ENCODE measurements at regions not wholly inside any gene's neighbourhood (a gene's known extent, or its start where the extent isn't known, plus 50 kb on each side); places are given as distances from the start of the nearest gene placed in this dataset.

DNA sequence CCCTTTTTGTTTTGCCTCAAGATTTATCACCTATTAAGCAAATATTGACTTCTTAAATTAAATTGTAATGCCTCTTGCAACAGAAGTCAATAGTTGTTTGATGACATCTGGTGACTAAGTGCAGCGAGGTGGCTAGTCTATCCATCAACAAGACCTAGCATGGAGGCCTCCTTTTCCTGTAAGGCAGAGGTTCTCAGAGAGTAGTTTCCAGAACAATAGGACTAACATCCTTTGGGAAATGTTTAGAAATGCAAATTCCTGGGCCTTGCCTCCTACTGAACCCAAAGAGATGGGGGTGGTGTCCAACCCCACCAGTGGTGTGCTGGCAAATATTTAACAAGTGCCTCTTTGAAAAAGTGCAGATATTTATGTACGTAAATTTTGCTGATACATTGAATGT is 143.7 kb downstream of the SCP2D1 start:
- Histone ChIP-seq H3K36me3 (ENCODE audit: control insufficient read depth, insufficient read depth, low read length) (no peaks in the 10 kb centered on the region), H3K9me3 (ENCODE audit: control insufficient read depth, insufficient read depth, low read length) (no peaks in the 10 kb centered on the region), H3K4me3 (ENCODE audit: low read depth, low read length) (no peak overlapping the region), H3K4me1 (ENCODE audit: control insufficient read depth, insufficient read depth, low read length) (peaks cover 17% of the 10 kb centered on the region), H3K9ac (ENCODE audit: low read depth, low read length) (no peak overlapping the region), H3K27ac (ENCODE audit: low read depth, low read length) (peak overlapping the region; percentile 28), H3K27me3 (ENCODE audit: control insufficient read depth, insufficient read depth, low read length) (no peaks in the 10 kb centered on the region)

DNA sequence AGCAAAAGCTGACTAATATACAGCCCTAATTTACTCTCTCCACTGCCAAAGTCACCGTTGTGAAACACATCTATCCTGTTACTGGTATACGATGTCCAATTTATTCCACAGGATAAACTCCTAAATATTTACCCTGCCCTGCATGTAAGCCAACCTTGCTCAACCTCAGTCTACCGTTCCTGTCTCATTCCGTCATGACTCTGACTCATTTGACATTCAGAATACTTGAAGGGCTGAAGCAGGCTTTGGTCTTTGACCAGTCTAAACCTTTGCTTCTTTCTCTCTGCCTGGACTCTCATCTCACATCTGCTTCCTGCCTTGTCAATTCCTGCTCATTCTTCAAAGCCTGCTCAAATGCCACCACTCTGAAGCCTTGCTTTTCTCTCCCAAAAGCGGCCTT is 157.5 kb downstream of the SCP2D1 start:
- no peaks in the 10 kb centered on the region for H3K27me3 ChIP-seq (ENCODE audit: control insufficient read depth, insufficient read depth, low read length)
- no peak overlapping the region for H3K9ac ChIP-seq (ENCODE audit: low read depth, low read length)
- H3K9me3 ChIP-seq (ENCODE audit: control insufficient read depth, insufficient read depth, low read length) = no peaks in the 10 kb centered on the region
- no peak overlapping the region for H3K27ac ChIP-seq (ENCODE audit: low read depth, low read length)
- 0 out of 2 replicates have a peak, but pooled peaks cover 3% of the 10 kb centered on the region for H3K4me1 ChIP-seq (ENCODE audit: control insufficient read depth, insufficient read depth, low read length)
- no peak overlapping the region for H3K4me3 ChIP-seq (ENCODE audit: low read depth, low read length)
- H3K36me3 ChIP-seq (ENCODE audit: control insufficient read depth, insufficient read depth, low read length) = no peaks in the 10 kb centered on the region

DNA sequence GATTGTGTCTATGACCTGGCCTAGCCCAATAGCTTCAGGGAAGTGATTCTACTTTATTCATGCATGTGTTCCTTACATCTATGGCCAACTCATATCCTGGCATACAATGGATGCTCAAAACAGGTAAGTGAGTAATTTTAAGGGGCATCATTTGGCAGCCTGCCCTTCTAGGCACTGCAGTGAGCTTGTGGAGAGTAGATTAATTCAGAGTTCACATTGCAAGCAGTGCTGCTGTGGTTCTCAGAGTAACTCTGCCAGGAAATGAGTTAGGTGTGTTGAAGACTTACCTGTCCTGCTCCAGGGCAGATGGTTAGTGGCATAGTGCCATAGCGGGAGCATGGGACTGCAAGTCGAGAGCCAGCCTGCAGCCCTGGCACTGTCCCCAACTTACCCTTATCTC is 158.0 kb downstream of the SCP2D1 start:
- no peak overlapping the region for H3K4me3 ChIP-seq (ENCODE audit: low read depth, low read length)
- H3K9ac ChIP-seq (ENCODE audit: low read depth, low read length) = no peak overlapping the region
- H3K4me1 ChIP-seq (ENCODE audit: control insufficient read depth, insufficient read depth, low read length) = 0 out of 2 replicates have a peak, but pooled peaks cover 3% of the 10 kb centered on the region
- H3K27ac ChIP-seq (ENCODE audit: low read depth, low read length) = no peak overlapping the region
- no peaks in the 10 kb centered on the region for H3K9me3 ChIP-seq (ENCODE audit: control insufficient read depth, insufficient read depth, low read length)
- H3K36me3 ChIP-seq (ENCODE audit: control insufficient read depth, insufficient read depth, low read length) = no peaks in the 10 kb centered on the region
- no peaks in the 10 kb centered on the region for H3K27me3 ChIP-seq (ENCODE audit: control insufficient read depth, insufficient read depth, low read length)

DNA sequence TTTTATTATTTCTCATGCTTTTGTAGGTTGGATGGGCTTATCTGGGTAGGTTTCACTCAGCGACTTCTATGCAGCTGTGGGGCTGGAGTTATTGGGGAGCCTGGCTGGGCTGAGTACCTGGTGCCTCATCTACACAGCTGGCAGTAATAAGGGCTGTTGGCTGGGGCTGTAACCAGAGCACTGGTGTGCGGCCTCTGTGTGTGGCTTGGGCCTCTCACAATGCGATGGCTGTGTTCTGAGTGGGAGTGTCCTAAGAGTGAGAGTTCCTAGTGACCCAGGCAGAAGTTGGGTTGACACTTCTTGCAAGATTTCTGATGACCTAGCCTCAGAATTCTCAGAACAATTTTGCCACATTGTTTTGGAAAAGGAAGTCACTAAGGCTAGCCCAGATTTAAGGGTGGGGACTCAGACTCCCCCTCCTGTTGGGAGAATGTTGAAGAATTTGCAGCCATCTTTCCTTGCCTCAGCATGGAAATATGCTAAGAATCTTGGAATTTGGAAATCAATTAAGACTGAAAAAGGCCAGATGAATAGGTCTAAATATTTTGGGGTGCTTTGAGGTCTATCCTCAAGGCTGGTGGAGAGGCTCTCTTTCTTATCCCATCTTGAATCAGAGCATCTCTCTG is 158.8 kb downstream of the SCP2D1 start:
- Histone ChIP-seq H3K36me3 (ENCODE audit: control insufficient read depth, insufficient read depth, low read length) (no peaks in the 10 kb centered on the region), H3K27ac (ENCODE audit: low read depth, low read length) (no peak overlapping the region), H3K9ac (ENCODE audit: low read depth, low read length) (no peak overlapping the region)

GRCh38 chr20:18973529-18974173 is 160.1 kb downstream of the SCP2D1 start:
- 0 out of 2 replicates have a peak, but pooled peaks cover 3% of the 10 kb centered on the region for H3K4me1 ChIP-seq (ENCODE audit: control insufficient read depth, insufficient read depth, low read length)
- H3K9ac ChIP-seq (ENCODE audit: low read depth, low read length) = no peak overlapping the region
- no peak overlapping the region for H3K4me3 ChIP-seq (ENCODE audit: low read depth, low read length)
- no peaks in the 10 kb centered on the region for H3K27me3 ChIP-seq (ENCODE audit: control insufficient read depth, insufficient read depth, low read length)
- H3K36me3 ChIP-seq (ENCODE audit: control insufficient read depth, insufficient read depth, low read length) = no peaks in the 10 kb centered on the region
- H3K9me3 ChIP-seq (ENCODE audit: control insufficient read depth, insufficient read depth, low read length) = no peaks in the 10 kb centered on the region
- no peak overlapping the region for H3K27ac ChIP-seq (ENCODE audit: low read depth, low read length)

More for the DNA sequence above, 158.8 kb downstream of the SCP2D1 start:
- Histone ChIP-seq H3K4me1 (ENCODE audit: control insufficient read depth, insufficient read depth, low read length) (0 out of 2 replicates have a peak, but pooled peaks cover 3% of the 10 kb centered on the region), H3K9me3 (ENCODE audit: control insufficient read depth, insufficient read depth, low read length) (no peaks in the 10 kb centered on the region), H3K4me3 (ENCODE audit: low read depth, low read length) (no peak overlapping the region), H3K27me3 (ENCODE audit: control insufficient read depth, insufficient read depth, low read length) (no peaks in the 10 kb centered on the region)

GRCh38 chr20:18974660-18975059 is 161.1 kb downstream of the SCP2D1 start:
- no peak overlapping the region for H3K9ac ChIP-seq (ENCODE audit: low read depth, low read length)
- no peak overlapping the region for H3K4me3 ChIP-seq (ENCODE audit: low read depth, low read length)
- H3K27me3 ChIP-seq (ENCODE audit: control insufficient read depth, insufficient read depth, low read length) = no peaks in the 10 kb centered on the region

GRCh38 chr20:18977441-18977840 is 163.9 kb downstream of the SCP2D1 start:
- H3K4me3 ChIP-seq (ENCODE audit: low read depth, low read length) = no peak overlapping the region

More at GRCh38 chr20:18974660-18975059, 161.1 kb downstream of the SCP2D1 start:
- no peak overlapping the region for H3K27ac ChIP-seq (ENCODE audit: low read depth, low read length)
- 0 out of 2 replicates have a peak, but pooled peaks cover 3% of the 10 kb centered on the region for H3K4me1 ChIP-seq (ENCODE audit: control insufficient read depth, insufficient read depth, low read length)
- no peaks in the 10 kb centered on the region for H3K36me3 ChIP-seq (ENCODE audit: control insufficient read depth, insufficient read depth, low read length)
- H3K9me3 ChIP-seq (ENCODE audit: control insufficient read depth, insufficient read depth, low read length) = no peaks in the 10 kb centered on the region

DNA sequence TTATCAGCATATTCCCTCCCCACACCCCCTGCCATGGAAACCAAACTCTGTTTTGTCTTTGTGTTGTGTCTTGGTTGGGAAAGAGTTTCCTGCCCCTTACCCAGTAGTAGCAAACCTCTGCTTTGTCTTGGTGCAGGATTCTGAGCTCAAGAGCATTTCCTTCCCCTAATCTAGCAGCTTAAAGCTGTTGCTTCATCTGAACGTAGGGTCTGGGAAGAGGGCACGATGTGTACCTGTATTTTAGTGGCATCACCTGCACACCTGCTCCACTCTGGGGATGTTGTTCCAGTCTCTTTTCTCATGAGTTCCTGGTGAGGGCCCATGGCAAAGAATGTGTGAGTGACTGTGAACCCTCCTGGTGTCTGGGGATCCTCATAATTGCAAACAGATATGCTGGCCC is 164.7 kb downstream of the SCP2D1 start:
- no peak overlapping the region for H3K4me3 ChIP-seq (ENCODE audit: low read depth, low read length)
- no peak overlapping the region for H3K27ac ChIP-seq (ENCODE audit: low read depth, low read length)
- H3K9ac ChIP-seq (ENCODE audit: low read depth, low read length) = no peak overlapping the region
- H3K4me1 ChIP-seq (ENCODE audit: control insufficient read depth, insufficient read depth, low read length) = no peaks in the 10 kb centered on the region
- no peaks in the 10 kb centered on the region for H3K36me3 ChIP-seq (ENCODE audit: control insufficient read depth, insufficient read depth, low read length)
- no peaks in the 10 kb centered on the region for H3K27me3 ChIP-seq (ENCODE audit: control insufficient read depth, insufficient read depth, low read length)
- H3K9me3 ChIP-seq (ENCODE audit: control insufficient read depth, insufficient read depth, low read length) = no peaks in the 10 kb centered on the region

More at GRCh38 chr20:18977441-18977840, 163.9 kb downstream of the SCP2D1 start:
- H3K36me3 ChIP-seq (ENCODE audit: control insufficient read depth, insufficient read depth, low read length) = no peaks in the 10 kb centered on the region
- H3K4me1 ChIP-seq (ENCODE audit: control insufficient read depth, insufficient read depth, low read length) = 0 out of 2 replicates have a peak, but pooled peaks cover 3% of the 10 kb centered on the region
- no peaks in the 10 kb centered on the region for H3K27me3 ChIP-seq (ENCODE audit: control insufficient read depth, insufficient read depth, low read length)
- H3K9ac ChIP-seq (ENCODE audit: low read depth, low read length) = no peak overlapping the region
- H3K9me3 ChIP-seq (ENCODE audit: control insufficient read depth, insufficient read depth, low read length) = no peaks in the 10 kb centered on the region
- no peak overlapping the region for H3K27ac ChIP-seq (ENCODE audit: low read depth, low read length)

GRCh38 chr20:18979132-18979531 is 165.5 kb downstream of the SCP2D1 start:
- Histone ChIP-seq H3K9ac (ENCODE audit: low read depth, low read length) (no peak overlapping the region), H3K9me3 (ENCODE audit: control insufficient read depth, insufficient read depth, low read length) (no peaks in the 10 kb centered on the region), H3K4me1 (ENCODE audit: control insufficient read depth, insufficient read depth, low read length) (no peaks in the 10 kb centered on the region), H3K27ac (ENCODE audit: low read depth, low read length) (no peak overlapping the region), H3K4me3 (ENCODE audit: low read depth, low read length) (no peak overlapping the region), H3K36me3 (ENCODE audit: control insufficient read depth, insufficient read depth, low read length) (no peaks in the 10 kb centered on the region), H3K27me3 (ENCODE audit: control insufficient read depth, insufficient read depth, low read length) (no peaks in the 10 kb centered on the region)

DNA sequence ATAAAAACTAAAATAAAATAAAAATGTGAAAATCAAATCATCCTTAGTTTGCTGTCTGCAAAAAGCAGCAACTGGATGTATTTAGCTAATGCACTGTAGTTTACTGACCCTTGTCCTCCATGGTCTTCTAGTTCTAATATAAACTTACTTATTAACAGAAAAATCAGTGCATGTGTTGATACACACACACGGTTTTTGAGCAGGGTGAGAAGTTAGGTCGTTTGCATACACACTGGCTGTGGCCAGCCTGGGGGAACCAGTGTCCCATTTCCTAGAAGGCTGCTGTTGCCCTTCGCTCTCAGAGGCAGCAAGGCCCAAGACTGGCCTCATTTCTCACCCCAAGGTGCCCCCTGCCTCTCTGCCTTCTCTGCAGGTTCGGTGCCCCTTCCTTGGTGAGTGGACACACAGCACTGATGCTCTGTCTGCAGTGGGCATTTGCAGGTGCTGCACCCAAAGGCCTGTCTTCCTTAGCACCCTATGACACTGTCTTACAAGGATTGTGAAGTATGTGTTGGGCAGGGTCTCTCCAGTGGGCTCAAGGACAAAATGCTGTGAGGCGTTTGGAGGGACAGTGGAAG is 168.5 kb downstream of the SCP2D1 start:
- Histone ChIP-seq H3K36me3 (ENCODE audit: control insufficient read depth, insufficient read depth, low read length) (no peaks in the 10 kb centered on the region), H3K4me1 (ENCODE audit: control insufficient read depth, insufficient read depth, low read length) (no peaks in the 10 kb centered on the region), H3K9me3 (ENCODE audit: control insufficient read depth, insufficient read depth, low read length) (no peaks in the 10 kb centered on the region), H3K27ac (ENCODE audit: low read depth, low read length) (no peak overlapping the region), H3K4me3 (ENCODE audit: low read depth, low read length) (no peak overlapping the region), H3K9ac (ENCODE audit: low read depth, low read length) (no peak overlapping the region), H3K27me3 (ENCODE audit: control insufficient read depth, insufficient read depth, low read length) (no peaks in the 10 kb centered on the region)

DNA sequence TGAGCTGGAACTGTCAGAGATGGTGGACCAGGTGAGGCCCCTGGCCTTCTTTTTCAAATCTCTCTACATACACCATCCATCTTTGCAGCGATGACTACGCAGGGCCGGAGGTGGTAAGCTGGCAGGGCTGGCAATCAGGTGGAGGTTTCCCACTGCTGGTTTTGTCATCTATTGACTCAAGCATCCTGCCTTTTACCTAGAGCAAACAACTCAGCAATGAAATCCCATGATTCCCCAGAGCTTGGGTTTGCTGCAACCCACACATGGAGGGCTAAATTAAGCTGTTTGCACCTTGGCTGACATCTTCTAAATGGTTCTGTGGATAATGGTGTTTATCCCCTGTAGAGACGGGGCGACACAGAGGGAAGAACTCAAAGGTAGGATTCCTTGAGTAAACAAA is 170.2 kb downstream of the SCP2D1 start:
- Histone ChIP-seq H3K27ac (ENCODE audit: low read depth, low read length) (no peak overlapping the region), H3K36me3 (ENCODE audit: control insufficient read depth, insufficient read depth, low read length) (no peaks in the 10 kb centered on the region), H3K4me1 (ENCODE audit: control insufficient read depth, insufficient read depth, low read length) (no peaks in the 10 kb centered on the region), H3K9ac (ENCODE audit: low read depth, low read length) (no peak overlapping the region), H3K4me3 (ENCODE audit: low read depth, low read length) (no peak overlapping the region), H3K9me3 (ENCODE audit: control insufficient read depth, insufficient read depth, low read length) (no peaks in the 10 kb centered on the region), H3K27me3 (ENCODE audit: control insufficient read depth, insufficient read depth, low read length) (no peaks in the 10 kb centered on the region)

All from HUES48 (cell line).